ENCODE measurements at regions not wholly inside any gene's neighbourhood (a gene's known extent, or its start where the extent isn't known, plus 50 kb on each side); places are given as distances from the start of the nearest gene placed in this dataset.

DNA sequence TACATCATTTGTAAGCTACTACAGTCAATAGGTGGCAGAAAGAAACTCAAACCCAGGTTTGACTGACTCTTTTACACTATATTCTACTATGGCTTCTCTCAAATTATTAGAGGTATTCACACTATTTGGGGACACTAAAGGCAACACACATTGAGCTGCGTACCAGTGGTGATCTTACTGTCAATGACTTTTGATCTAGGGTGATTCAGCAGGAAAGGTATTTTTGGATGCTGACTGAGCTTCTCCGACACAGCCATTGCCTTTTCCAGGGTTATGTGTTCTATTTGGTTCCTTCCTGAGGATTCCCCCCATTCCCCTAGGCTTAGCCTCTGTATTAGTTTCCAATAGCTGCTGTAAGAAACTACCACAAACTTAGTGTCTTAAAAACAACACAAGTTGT is 73.2 kb upstream of the JAK1 start:
- H3K4me1 ChIP-seq (ENCODE audit: low read depth, poor library complexity, severe bottlenecking): peaks cover 5% of the 10 kb centered on the region
- H3K4me3 ChIP-seq (IDR thresholded peaks at IDR 0.05; ENCODE audit: insufficient read depth, low read depth, low read length): no peak overlapping the region
- H3K27me3 ChIP-seq (ENCODE audit: insufficient read depth, low read depth): no peaks in the 10 kb centered on the region
- no peak overlapping the region for H2AFZ ChIP-seq (ENCODE audit: low read depth)
- no peak overlapping the region for H3K9ac ChIP-seq
- H3K36me3 ChIP-seq (ENCODE audit: insufficient read depth): no peaks in the 10 kb centered on the region
- TF ChIP-seq, protein P1, sequence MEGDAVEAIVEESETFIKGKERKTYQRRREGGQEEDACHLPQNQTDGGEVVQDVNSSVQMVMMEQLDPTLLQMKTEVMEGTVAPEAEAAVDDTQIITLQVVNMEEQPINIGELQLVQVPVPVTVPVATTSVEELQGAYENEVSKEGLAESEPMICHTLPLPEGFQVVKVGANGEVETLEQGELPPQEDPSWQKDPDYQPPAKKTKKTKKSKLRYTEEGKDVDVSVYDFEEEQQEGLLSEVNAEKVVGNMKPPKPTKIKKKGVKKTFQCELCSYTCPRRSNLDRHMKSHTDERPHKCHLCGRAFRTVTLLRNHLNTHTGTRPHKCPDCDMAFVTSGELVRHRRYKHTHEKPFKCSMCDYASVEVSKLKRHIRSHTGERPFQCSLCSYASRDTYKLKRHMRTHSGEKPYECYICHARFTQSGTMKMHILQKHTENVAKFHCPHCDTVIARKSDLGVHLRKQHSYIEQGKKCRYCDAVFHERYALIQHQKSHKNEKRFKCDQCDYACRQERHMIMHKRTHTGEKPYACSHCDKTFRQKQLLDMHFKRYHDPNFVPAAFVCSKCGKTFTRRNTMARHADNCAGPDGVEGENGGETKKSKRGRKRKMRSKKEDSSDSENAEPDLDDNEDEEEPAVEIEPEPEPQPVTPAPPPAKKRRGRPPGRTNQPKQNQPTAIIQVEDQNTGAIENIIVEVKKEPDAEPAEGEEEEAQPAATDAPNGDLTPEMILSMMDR (conservative IDR thresholded peaks at IDR 0.05; ENCODE audit: low read depth, low read length): no peak
- no peak overlapping the region for H3K27ac ChIP-seq
- H3K79me2 ChIP-seq (ENCODE audit: insufficient read depth, low read depth): no peaks in the 10 kb centered on the region
- H3K4me2 ChIP-seq: no peak overlapping the region
- no peaks in the 10 kb centered on the region for H4K20me1 ChIP-seq (ENCODE audit: insufficient read depth)

DNA sequence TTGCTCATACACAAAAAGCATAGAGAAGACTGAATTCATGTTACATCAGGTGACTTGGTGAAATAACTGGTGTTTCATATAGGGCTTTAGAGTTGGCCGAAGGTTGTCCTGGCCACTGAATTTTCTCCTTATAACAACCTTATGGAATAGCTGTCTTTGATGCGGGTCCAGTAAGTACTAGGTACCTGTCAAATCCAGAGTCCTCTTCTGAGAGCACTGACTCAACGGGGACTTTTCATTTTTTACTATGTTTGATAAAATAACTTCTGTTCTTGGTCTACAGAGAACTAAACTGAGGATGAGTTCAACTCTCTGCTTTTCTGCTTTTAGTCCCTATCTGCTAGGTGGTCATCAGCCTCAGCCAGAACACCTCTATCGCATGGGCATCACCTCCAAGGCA is 76.1 kb upstream of the JAK1 start:
- H3K4me2 ChIP-seq: no peak overlapping the region
- H3K4me3 ChIP-seq (IDR thresholded peaks at IDR 0.05; ENCODE audit: insufficient read depth, low read depth, low read length): no peak overlapping the region
- no peaks in the 10 kb centered on the region for H3K27me3 ChIP-seq (ENCODE audit: insufficient read depth, low read depth)
- H2AFZ ChIP-seq (ENCODE audit: low read depth): no peak overlapping the region
- no peak overlapping the region for H3K27ac ChIP-seq
- H4K20me1 ChIP-seq (ENCODE audit: insufficient read depth): no peaks in the 10 kb centered on the region
- no peak overlapping the region for H3K9ac ChIP-seq
- H3K4me1 ChIP-seq (ENCODE audit: low read depth, poor library complexity, severe bottlenecking): peaks cover 11% of the 10 kb centered on the region
- no peaks in the 10 kb centered on the region for H3K79me2 ChIP-seq (ENCODE audit: insufficient read depth, low read depth)
- TF ChIP-seq, protein P1 (conservative IDR thresholded peaks at IDR 0.05; ENCODE audit: low read depth, low read length): no peak
- no peaks in the 10 kb centered on the region for H3K36me3 ChIP-seq (ENCODE audit: insufficient read depth)

DNA sequence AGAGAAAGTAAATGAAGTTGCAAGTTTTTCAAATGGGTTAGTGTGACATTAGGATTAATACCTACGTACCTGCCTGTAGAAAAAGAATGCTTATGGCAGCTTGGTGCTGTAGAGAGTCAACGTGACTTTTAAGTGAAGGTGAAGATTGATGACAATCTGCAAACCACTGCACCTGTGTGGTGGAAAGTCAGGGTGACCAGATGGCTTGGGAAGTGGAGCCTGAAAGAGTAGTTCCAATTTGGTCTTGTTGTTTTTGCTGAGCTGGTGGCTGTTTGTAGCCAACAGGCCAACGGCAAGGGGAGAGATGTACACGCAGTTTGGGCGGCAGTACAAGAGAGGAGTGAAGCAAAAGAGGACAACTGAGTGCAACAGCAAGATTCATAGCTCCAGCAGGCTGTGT is 78.1 kb upstream of the JAK1 start:
- no peak overlapping the region for H3K4me3 ChIP-seq (IDR thresholded peaks at IDR 0.05; ENCODE audit: insufficient read depth, low read depth, low read length)
- H3K4me2 ChIP-seq: no peak overlapping the region; the same call in 1 of the 2 replicates
- peaks cover 11% of the 10 kb centered on the region for H3K4me1 ChIP-seq (ENCODE audit: low read depth, poor library complexity, severe bottlenecking)
- H3K79me2 ChIP-seq (ENCODE audit: insufficient read depth, low read depth): no peaks in the 10 kb centered on the region
- no peaks in the 10 kb centered on the region for H3K27me3 ChIP-seq (ENCODE audit: insufficient read depth, low read depth)
- no peak overlapping the region for H3K27ac ChIP-seq
- no peak overlapping the region for H2AFZ ChIP-seq (ENCODE audit: low read depth)
- H4K20me1 ChIP-seq (ENCODE audit: insufficient read depth): no peaks in the 10 kb centered on the region
- TF ChIP-seq, protein P1 (conservative IDR thresholded peaks at IDR 0.05; ENCODE audit: low read depth, low read length): no peak
- no peaks in the 10 kb centered on the region for H3K36me3 ChIP-seq (ENCODE audit: insufficient read depth)
- H3K9ac ChIP-seq: no peak overlapping the region

DNA sequence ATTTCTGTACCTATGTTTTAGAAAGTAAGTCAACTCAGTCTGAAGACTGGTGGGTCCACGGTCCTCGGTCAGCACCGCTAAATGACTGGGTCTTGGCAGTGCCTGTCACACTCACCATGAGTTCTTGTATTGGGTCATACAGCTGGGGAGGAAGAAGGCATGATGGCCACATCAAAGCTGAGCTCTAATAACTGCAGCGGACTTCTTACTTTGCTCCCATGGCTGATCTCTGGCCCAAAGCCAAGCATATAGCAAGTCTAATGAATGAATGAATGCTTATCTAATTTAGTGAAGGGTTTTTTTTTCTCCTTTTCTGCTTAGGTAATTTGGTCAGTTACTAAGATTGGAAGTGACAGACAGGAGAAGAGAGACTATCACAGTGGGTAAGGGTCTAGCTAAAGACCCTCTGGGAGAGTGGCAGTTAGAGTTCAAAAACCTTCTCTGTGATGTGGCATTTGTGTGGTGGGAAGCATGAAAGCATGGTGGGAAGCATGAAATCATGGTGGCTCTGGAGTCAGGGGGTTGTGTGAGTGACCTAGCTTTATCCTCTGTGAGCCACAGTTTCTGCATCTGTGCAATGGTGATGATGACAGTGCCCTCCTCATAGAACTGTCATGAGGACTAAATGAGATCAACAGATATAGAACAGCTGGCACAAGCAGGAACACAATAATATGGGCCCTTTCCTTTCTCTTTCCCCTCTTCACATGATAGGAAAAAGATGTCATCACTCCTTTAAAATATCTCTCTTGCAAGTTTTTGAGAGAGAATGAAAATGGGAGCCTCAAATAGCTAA is 78.9 kb upstream of the JAK1 start:
- no peaks in the 10 kb centered on the region for H3K36me3 ChIP-seq (ENCODE audit: insufficient read depth)
- no peaks in the 10 kb centered on the region for H4K20me1 ChIP-seq (ENCODE audit: insufficient read depth)
- H2AFZ ChIP-seq (ENCODE audit: low read depth): no peak overlapping the region
- H3K27ac ChIP-seq: no peak overlapping the region
- H3K4me3 ChIP-seq (IDR thresholded peaks at IDR 0.05; ENCODE audit: insufficient read depth, low read depth, low read length): no peak overlapping the region
- TF ChIP-seq, protein P1 (conservative IDR thresholded peaks at IDR 0.05; ENCODE audit: low read depth, low read length): no peak
- H3K27me3 ChIP-seq (ENCODE audit: insufficient read depth, low read depth): no peaks in the 10 kb centered on the region
- H3K9ac ChIP-seq: no peak overlapping the region
- H3K4me1 ChIP-seq (ENCODE audit: low read depth, poor library complexity, severe bottlenecking): peaks cover 11% of the 10 kb centered on the region
- no peaks in the 10 kb centered on the region for H3K79me2 ChIP-seq (ENCODE audit: insufficient read depth, low read depth)
- no peak overlapping the region; the same call in 1 of the 2 replicates for H3K4me2 ChIP-seq
